ENCODE measurements at regions not wholly inside any gene's neighbourhood (a gene's known extent, or its start where the extent isn't known, plus 50 kb on each side); places are given as distances from the start of the nearest gene placed in this dataset.

DNA sequence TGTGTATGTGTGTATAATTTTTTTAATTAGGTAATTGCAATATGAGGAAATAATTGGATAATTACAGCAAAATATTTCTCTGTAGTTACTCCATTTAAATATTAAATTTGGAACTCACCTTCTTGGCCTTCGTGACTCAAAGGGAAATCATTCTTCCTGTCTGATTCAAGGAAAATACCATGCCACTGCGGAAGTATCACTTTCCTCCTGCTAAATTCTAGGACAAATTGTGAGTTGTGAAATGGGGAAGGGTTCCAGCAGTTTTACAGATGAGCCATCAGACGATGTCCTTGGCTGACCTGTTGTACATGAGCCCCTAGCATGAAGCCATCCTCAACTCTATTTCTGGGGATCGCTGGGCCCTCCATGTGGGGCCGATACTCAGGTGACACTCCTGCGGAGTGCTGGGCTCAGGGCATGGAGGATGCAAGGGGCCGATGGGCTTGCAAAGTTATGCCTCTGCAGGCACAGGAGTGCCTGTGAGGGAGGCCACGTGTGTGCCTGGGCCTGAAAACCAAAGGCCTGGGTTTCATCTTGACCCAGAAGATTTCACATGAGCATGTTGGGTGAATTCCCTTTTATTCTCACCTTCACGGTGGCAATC, 179.6 kb upstream of the TCERG1L start:
- TF ChIP-seq, protein P1, sequence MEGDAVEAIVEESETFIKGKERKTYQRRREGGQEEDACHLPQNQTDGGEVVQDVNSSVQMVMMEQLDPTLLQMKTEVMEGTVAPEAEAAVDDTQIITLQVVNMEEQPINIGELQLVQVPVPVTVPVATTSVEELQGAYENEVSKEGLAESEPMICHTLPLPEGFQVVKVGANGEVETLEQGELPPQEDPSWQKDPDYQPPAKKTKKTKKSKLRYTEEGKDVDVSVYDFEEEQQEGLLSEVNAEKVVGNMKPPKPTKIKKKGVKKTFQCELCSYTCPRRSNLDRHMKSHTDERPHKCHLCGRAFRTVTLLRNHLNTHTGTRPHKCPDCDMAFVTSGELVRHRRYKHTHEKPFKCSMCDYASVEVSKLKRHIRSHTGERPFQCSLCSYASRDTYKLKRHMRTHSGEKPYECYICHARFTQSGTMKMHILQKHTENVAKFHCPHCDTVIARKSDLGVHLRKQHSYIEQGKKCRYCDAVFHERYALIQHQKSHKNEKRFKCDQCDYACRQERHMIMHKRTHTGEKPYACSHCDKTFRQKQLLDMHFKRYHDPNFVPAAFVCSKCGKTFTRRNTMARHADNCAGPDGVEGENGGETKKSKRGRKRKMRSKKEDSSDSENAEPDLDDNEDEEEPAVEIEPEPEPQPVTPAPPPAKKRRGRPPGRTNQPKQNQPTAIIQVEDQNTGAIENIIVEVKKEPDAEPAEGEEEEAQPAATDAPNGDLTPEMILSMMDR (IDR thresholded peaks at IDR 0.05), result no peak
- no peak overlapping the region for H3K4me3 ChIP-seq
- peaks cover 14% of the 10 kb centered on the region for H3K9me3 ChIP-seq
- ATAC-seq, result no peak
- no peak for DNase-seq
- no peaks in the 10 kb centered on the region for H3K36me3 ChIP-seq (ENCODE audit: low read depth)
- intact Hi-C loops (cut with DNase I, micrococcal nuclease), result no loop called here
- H3K4me1 ChIP-seq (ENCODE audit: low read depth), result no peaks in the 10 kb centered on the region

DNA sequence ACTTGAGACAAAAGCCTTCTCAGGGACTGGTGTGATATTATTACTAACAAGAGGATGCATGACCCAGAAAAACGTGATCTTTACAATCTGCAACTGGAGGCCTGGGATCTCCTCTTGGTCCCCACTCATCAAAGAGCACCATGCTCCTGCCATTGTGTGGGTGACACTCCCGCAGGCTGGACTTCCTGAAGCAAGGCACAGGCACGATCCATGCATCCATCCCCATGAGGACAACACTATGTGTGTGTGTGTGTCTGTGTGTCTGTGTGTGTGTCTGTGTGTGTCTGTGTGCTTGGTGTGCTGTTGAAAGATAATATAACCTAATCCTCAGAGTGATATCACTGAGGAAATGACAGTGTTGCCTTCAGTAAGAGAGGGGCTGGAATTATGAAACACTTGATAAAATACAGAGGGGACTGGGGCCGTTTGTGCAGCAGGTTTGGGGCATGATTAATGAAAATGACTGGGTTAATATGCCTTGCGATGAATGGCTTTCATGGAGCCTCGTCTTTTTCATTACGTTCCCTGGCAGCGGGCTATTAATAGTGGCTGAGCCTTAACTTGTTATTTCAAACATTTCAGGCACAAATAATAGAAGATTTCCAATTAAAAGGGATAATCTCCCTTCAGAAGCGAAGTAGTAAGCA, 180.8 kb upstream of the TCERG1L start:
- Histone ChIP-seq H3K36me3 (ENCODE audit: low read depth) (no peaks in the 10 kb centered on the region), H3K4me3 (no peak overlapping the region), H3K9me3 (peaks cover 8% of the 10 kb centered on the region), H3K4me1 (ENCODE audit: low read depth) (no peaks in the 10 kb centered on the region)
- TF ChIP-seq, protein P1 (IDR thresholded peaks at IDR 0.05), result no peak
- intact Hi-C loops (cut with DNase I, micrococcal nuclease), result no loop called here
- ATAC-seq (no peak), DNase-seq (no peak)

DNA sequence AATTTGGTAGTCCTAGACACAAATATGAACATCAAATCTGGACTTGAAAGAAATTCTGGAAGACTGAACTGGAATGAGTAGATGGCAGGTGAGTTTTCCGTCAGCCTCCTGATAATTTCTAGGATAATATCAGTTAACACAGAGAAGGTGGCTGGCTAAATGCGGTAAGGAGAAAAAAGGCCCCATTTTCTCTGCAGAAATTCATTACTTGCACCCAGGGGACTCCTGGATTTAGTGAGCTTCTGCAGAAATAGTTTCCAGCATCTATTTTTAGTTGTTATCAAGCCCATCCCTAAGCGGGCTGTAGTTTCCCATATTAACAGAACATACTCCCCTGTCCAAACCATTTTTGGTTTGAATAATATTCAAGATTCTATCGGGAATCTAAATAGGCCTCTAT, 181.9 kb upstream of the TCERG1L start:
- intact Hi-C loops (cut with DNase I, micrococcal nuclease), result no loop called here

DNA sequence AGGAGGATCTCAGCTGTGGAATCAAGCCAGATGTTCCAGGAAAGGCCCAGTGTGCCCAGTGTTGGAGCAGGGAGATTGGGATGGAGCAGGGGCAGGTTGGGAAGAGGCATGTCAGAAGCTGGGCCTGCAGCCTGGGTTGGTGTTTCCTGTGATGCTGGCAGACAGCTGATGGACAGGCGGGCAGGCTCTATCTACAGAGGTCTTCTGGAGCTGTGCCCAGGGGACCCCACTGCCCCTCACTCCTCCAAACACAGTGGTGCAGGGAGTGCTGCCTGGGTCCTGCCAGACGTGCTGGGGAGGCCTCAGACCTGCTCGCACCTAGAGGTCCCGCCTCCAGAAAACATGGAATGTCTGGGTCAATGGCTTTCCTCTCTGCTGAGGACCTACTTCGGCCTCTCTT, 182.9 kb upstream of the TCERG1L start:
- Histone ChIP-seq H3K4me1 (ENCODE audit: low read depth) (no peaks in the 10 kb centered on the region), H3K4me3 (no peak overlapping the region), H3K36me3 (ENCODE audit: low read depth) (no peaks in the 10 kb centered on the region), H3K9me3 (peaks cover 9% of the 10 kb centered on the region)
- intact Hi-C loops (cut with DNase I, micrococcal nuclease), result no loop called here
- TF ChIP-seq, protein P1 (IDR thresholded peaks at IDR 0.05), result no peak
- DNase-seq (no peak), ATAC-seq (no peak)

More for the DNA sequence above, 181.9 kb upstream of the TCERG1L start:
- DNase-seq, result no peak
- TF ChIP-seq, protein P1 (IDR thresholded peaks at IDR 0.05), result no peak
- no peaks in the 10 kb centered on the region for H3K4me1 ChIP-seq (ENCODE audit: low read depth)
- peaks cover 5% of the 10 kb centered on the region for H3K9me3 ChIP-seq
- no peaks in the 10 kb centered on the region for H3K36me3 ChIP-seq (ENCODE audit: low read depth)
- H3K4me3 ChIP-seq, result no peak overlapping the region
- no peak for ATAC-seq

DNA sequence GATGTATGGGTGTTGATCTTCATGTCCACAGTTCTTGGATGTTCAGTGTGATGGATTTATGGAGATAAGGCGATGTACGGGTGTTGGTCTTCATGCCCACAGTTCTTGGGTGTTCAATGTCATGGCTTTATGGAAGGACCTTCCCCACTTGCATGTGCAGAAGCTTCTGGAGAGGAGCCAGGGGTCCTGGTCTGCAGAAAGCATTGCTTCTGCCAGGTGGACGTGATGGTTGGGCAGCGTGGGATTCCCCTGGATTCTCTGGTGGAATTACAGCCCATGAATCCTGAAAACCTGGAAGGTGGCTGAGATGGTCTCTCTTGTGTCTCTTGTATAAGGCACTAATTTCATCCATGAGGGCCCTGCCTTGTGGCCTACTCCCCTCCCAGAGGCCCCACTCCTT, 183.7 kb upstream of the TCERG1L start:
- no peak for DNase-seq
- ATAC-seq, result no peak
- no peaks in the 10 kb centered on the region for H3K36me3 ChIP-seq (ENCODE audit: low read depth)
- intact Hi-C loops (cut with DNase I, micrococcal nuclease), result no loop called here
- TF ChIP-seq, protein P1 (IDR thresholded peaks at IDR 0.05), result no peak
- H3K4me3 ChIP-seq, result no peak overlapping the region
- no peaks in the 10 kb centered on the region for H3K4me1 ChIP-seq (ENCODE audit: low read depth)
- H3K9me3 ChIP-seq, result peaks cover 9% of the 10 kb centered on the region

All from mucosa of descending colon (tissue), 3 donors.